ENCODE measurements at regions not wholly inside any gene's neighbourhood (a gene's known extent, or its start where the extent isn't known, plus 50 kb on each side); places are given as distances from the start of the nearest gene placed in this dataset.

- TF ChIP-seq POLR2AphosphoS5 (IDR thresholded peaks at IDR 0.05) (no peak), POLR2A (IDR thresholded peaks at IDR 0.05) (no peak), CTCF (IDR thresholded peaks at IDR 0.05) (no peak)
Measured at GRCh38 chr2:9065901-9066300, 62.4 kb upstream of the MBOAT2 start.

Data from upper lobe of left lung (tissue), 4 donors.